Natural killer cell (primary cell): ENCODE measurements at regions not wholly inside any gene's neighbourhood (a gene's known extent, or its start where the extent isn't known, plus 50 kb on each side); places are given as distances from the start of the nearest gene placed in this dataset.
A peak's percentile ranks its signal among the peaks of the same experiment; 100 is the strongest.
"Not testable (repeated sequence)": the region's sequence is repeated elsewhere in the genome, so short reads cannot be mapped to it uniquely, and the experiment has no call there.

Experiments
- ATAC-seq, 3 donors: fragments of 150-1000 bp in 2 of 3; fragments of 200-7000 bp in 1 of 3; cut with Tn5 transposase; 1 replicate in 1 of 3; 2 replicates in 2 of 3; pipeline ENCODE4 v1.10.0; 2021; ENCODE audit warnings: mild to moderate bottlenecking in 2 of 3, moderate library complexity in 2 of 3
- DNase-seq, 2 donors: peaks; one replicate each; pipeline versions ENCODE4 v3.0.0 to v3.0.0-alpha.2; 2013 to 2021; ENCODE audit warnings: mixed read lengths in 1 of 2
- H3K27ac ChIP-seq: one replicate; pipeline ENCODE4 v1.5.1; 2013; ENCODE audit warnings: mild to moderate bottlenecking, low read length
- H3K27me3 ChIP-seq: one replicate; pipeline ENCODE4 v1.6.1; 2013; ENCODE audit warnings: low read length; ENCODE audit not compliant: control insufficient read depth, insufficient read depth
- H3K36me3 ChIP-seq: one replicate; pipeline ENCODE4 v1.6.1; 2013; ENCODE audit warnings: low read length; ENCODE audit not compliant: control insufficient read depth, insufficient read depth
- H3K4me1 ChIP-seq: one replicate; pipeline ENCODE4 v1.6.1; 2013; ENCODE audit warnings: low read length; ENCODE audit not compliant: control insufficient read depth, insufficient read depth
- H3K4me3 ChIP-seq: one replicate; pipeline ENCODE4 v1.5.1; 2013; ENCODE audit warnings: low read length
- H3K9me3 ChIP-seq: one replicate; pipeline ENCODE4 v1.6.1; 2013; ENCODE audit warnings: low read length; ENCODE audit not compliant: control insufficient read depth, insufficient read depth
- H3K27ac Mint-ChIP-seq, 2 donors: one replicate each; pipeline ENCODE4 v1.8.0; 2022; ENCODE audit warnings: mild to moderate bottlenecking in 2 of 2, mixed read lengths in 2 of 2, moderate library complexity in 1 of 2
- H3K27me3 Mint-ChIP-seq, 2 donors: one replicate each; pipeline ENCODE4 v1.8.0; 2022; ENCODE audit warnings: low read depth in 2 of 2, mixed read lengths in 2 of 2
- H3K36me3 Mint-ChIP-seq: one replicate; pipeline ENCODE4 v1.8.0; 2022; ENCODE audit warnings: mixed read lengths
- H3K4me1 Mint-ChIP-seq, 2 donors: one replicate each; pipeline ENCODE4 v1.8.0; 2022; ENCODE audit warnings: mixed read lengths in 2 of 2
- H3K4me3 Mint-ChIP-seq: one replicate; pipeline ENCODE4 v1.8.0; 2022; ENCODE audit warnings: mild to moderate bottlenecking, moderate library complexity, mixed read lengths
- H3K9me3 Mint-ChIP-seq, 2 donors: one replicate each; pipeline ENCODE4 v1.8.0; 2022; ENCODE audit warnings: mixed read lengths in 2 of 2
- CTCF ChIP-seq: fragments of 200-600 bp; IDR thresholded peaks from one replicate; pipeline ENCODE4 v1.8.0; 2022; ENCODE audit warnings: antibody characterized with exemption
- WGBS: methylation state at CpG from one replicate; pipeline ENCODE4 v1.1.7; 2013; ENCODE audit warnings: missing lambda C conversion rate; ENCODE audit not compliant: insufficient coverage; 5-methylcytosine and 5-hydroxymethylcytosine counted together
- intact Hi-C: fragments of 100-400 bp; cut with micrococcal nuclease; formaldehyde crosslinking; loops from one replicate; pipeline ENCODE4 v1.14.2; 2022

GRCh38 chr10:16195178-16195769 is 241.5 kb upstream of the PTER start:
- ATAC-seq (peak; percentile 34 to 64 (median 52)), DNase-seq (peak in 1 of 2 donors; percentile 6)
- Mint-ChIP-seq H3K9me3 (peaks cover 0 to 3% of the 10 kb centered on the region in 2 donors), H3K4me3 (peak overlapping the region; percentile 35), H3K36me3 (no peaks in the 10 kb centered on the region), H3K27me3 (no peaks in the 10 kb centered on the region), H3K4me1 (peaks cover 18 to 21% of the 10 kb centered on the region in 2 donors), H3K27ac (peak overlapping the region; percentile 10 to 61)
- H3K36me3 ChIP-seq: no peaks in the 10 kb centered on the region
- TF ChIP-seq CTCF: no peak
- peaks cover 4% of the 10 kb centered on the region for H3K9me3 ChIP-seq
- no peaks in the 10 kb centered on the region for H3K27me3 ChIP-seq
- 60% methylated on average over 1 of the region's 1 CpG for WGBS
- no peak overlapping the region for H3K27ac ChIP-seq
- H3K4me1 ChIP-seq: no peaks in the 10 kb centered on the region
- intact Hi-C loops: no loop called here
- no peak overlapping the region for H3K4me3 ChIP-seq

- H3K27ac Mint-ChIP-seq: no peak overlapping the region
- H3K36me3 ChIP-seq: no peaks in the 10 kb centered on the region
- H3K4me3 Mint-ChIP-seq: no peak overlapping the region
- no peak for ATAC-seq
- intact Hi-C loops: no loop called here
- no peak for TF ChIP-seq CTCF
- no peaks in the 10 kb centered on the region for H3K27me3 ChIP-seq
- 100% methylated on average over 1 of the region's 2 CpGs for WGBS
- H3K27ac ChIP-seq: no peak overlapping the region
- no peaks in the 10 kb centered on the region for H3K27me3 Mint-ChIP-seq
- H3K9me3 Mint-ChIP-seq: peaks cover 0 to 3% of the 10 kb centered on the region in 2 donors
- H3K4me1 ChIP-seq: no peaks in the 10 kb centered on the region
- H3K4me3 ChIP-seq: no peak overlapping the region
- DNase-seq: no peak
- no peaks in the 10 kb centered on the region for H3K36me3 Mint-ChIP-seq
- H3K4me1 Mint-ChIP-seq: peaks cover 18 to 21% of the 10 kb centered on the region in 2 donors
- H3K9me3 ChIP-seq: peaks cover 4% of the 10 kb centered on the region
Observed at GRCh38 chr10:16195894-16196293, 240.9 kb upstream of the PTER start.

- H3K4me1 Mint-ChIP-seq: peaks cover 24 to 26% of the 10 kb centered on the region in 2 donors
- ATAC-seq: no peak
- 91% methylated on average over 2 of the region's 4 CpGs for WGBS
Observed at GRCh38 chr10:16199216-16199615, 237.6 kb upstream of the PTER start.

DNA sequence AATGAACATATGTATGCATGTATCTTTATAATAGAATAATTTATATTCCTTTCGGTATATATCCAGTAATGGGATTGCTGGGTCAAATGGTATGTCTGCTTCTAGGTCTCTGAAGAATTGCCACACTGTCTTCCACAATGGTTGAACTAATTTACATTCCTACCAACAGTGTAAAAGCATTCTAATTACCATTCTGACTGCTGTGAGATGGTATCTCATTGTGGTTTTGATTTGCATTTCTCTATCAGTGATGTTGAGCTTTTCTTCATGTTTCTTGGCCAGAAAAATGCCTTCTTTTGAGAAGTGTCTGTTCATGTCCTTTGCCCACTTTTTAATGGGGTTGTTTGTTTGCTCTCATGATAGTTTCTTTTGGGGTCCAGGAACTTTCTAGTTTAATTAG is 213.2 kb upstream of the PTER start:
- ATAC-seq, H3K4me1 Mint-ChIP-seq, H3K27me3 ChIP-seq, H3K4me3 Mint-ChIP-seq, H3K36me3 ChIP-seq, intact Hi-C loops, H3K27ac ChIP-seq, H3K4me3 ChIP-seq, H3K4me1 ChIP-seq, DNase-seq, H3K27ac Mint-ChIP-seq, H3K27me3 Mint-ChIP-seq: not testable (repeated sequence)
- Mint-ChIP-seq H3K9me3 (peaks cover 12 to 23% of the 10 kb centered on the region in 2 donors), H3K36me3 (peaks cover 13% of the 10 kb centered on the region)
- WGBS: no CpG with 5 or more reads among the region's 1 CpG
- peaks cover 12% of the 10 kb centered on the region for H3K9me3 ChIP-seq

More at GRCh38 chr10:16199216-16199615, 237.6 kb upstream of the PTER start:
- H3K36me3 Mint-ChIP-seq: no peaks in the 10 kb centered on the region
- H3K27ac Mint-ChIP-seq: no peak overlapping the region
- Histone ChIP-seq H3K4me1 (no peaks in the 10 kb centered on the region), H3K27me3 (no peaks in the 10 kb centered on the region), H3K9me3 (peaks cover 4% of the 10 kb centered on the region), H3K36me3 (no peaks in the 10 kb centered on the region), H3K27ac (no peak overlapping the region), H3K4me3 (no peak overlapping the region)
- DNase-seq: no peak
- peaks cover 0 to 3% of the 10 kb centered on the region in 2 donors for H3K9me3 Mint-ChIP-seq
- H3K27me3 Mint-ChIP-seq: no peaks in the 10 kb centered on the region
- intact Hi-C loops: no loop called here
- no peak overlapping the region for H3K4me3 Mint-ChIP-seq
- TF ChIP-seq CTCF: no peak
